ENCODE measurements at regions not wholly inside any gene's neighbourhood (a gene's known extent, or its start where the extent isn't known, plus 50 kb on each side); places are given as distances from the start of the nearest gene placed in this dataset.

- DNase-seq, result no peak
Observed at GRCh38 chr6:169854813-169855212, 103.4 kb downstream of the ERMARD start.

- DNase-seq, result no peak
Observed at GRCh38 chr6:169854083-169854725, 102.8 kb downstream of the ERMARD start.

GRCh38 chr6:169853196-169854082 is 102.0 kb downstream of the ERMARD start:
- no peak for DNase-seq

GRCh38 chr6:169852504-169853195 is 101.2 kb downstream of the ERMARD start:
- no peak for DNase-seq

DNA sequence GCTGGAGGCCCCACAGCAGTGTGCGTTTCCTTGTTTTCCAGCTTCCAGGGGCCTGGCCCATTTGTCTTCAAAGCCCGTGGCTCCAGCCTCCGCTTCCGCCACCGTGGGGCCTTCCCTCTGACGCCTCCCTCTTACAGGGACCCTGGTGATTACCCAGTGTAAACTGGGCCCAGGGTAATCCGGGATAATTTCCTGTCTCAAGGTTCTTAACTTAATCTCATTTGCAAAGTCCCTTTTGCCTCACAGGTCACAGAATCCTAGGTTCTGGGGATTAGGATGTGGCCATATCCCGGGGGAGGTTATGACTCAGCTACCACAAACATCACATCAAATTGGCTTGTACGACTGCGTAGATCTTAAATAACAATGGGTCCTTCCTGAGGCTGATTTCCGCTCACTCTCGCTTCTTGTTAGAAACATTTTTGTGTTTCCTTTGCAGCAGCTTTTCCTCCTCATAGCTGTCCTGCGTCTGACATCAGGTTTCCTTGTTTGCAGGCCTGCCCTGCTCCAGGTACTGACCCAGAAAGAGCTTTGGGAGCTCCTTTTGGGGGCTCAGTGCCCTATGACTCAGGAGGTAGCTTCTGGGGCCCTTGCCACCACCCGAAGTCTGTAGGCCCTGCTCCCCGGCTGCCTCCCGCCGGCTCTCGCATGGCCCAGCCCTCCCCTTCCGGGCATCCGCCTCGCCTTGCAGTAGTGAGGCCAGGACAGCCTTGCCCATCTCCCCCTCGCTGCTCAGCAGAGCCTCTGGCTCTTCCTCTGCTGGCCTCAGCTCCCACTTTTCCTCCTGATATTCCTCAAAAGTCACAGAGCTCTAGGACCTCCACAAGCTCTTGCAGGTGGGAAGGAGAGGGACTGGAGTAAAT is 100.5 kb downstream of the ERMARD start:
- DNase-seq, result no peak

- DNase-seq, result no peak
Observed at GRCh38 chr6:169850746-169851145, 99.3 kb downstream of the ERMARD start.

DNA sequence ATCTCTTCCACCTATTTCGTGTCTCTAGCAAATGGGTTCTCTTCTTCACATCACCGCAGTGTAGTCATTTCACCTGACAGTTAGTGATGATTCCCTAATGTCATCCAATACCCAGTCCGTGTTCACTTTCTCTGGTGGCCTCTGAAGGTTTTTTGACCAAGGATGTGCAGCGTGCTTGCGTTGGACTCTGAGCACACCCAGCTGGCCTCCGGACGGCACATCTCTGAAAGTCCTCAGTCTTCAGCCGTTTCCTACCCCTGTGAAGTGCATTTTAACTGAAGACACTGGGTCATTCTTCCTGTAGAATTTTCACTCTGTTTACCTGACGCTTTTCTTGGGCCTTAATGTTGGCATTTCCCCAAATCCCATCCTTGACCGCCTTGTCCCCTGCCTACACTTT is 98.7 kb downstream of the ERMARD start:
- no peak for DNase-seq

DNA sequence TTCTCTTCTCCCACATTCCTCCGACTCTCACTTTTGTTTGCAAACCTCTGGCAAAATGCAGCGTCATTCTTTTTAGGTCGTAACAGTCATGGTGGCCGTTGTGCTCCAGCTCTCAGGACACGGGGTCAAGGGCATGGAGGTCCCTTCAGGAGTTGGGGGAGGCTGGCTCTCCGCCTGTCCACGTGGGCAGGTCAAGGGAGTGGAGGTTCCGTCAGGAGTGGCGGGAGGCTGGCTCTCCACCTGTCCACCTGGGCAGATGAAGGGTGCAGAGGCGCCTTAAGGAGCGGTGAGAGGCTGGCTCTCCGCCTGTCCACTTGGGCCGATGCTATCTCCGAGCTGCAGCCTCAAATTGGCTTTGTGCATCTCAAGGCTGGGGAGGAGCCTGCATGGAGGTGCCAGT is 98.0 kb downstream of the ERMARD start:
- DNase-seq, result no peak

DNA sequence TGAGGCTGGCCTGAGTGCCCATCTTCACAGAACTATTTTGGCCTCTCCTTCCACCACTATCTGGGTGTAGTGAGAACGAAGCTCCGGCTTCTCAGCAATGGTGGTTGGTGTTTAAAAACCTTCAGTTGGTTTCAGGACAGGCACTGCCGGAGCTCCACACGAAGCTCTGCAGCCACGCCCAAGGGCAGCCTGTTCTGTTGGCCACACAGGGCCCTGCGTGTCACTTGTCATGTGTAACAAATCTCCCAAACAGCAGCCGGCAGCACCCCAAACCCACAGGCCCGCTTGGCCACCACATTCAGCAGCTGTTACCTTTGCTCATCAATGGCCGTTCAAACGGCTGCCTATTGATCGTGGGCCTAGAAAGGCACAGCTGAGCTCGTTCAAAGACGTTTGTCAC is 97.5 kb downstream of the ERMARD start:
- no peak for DNase-seq

DNA sequence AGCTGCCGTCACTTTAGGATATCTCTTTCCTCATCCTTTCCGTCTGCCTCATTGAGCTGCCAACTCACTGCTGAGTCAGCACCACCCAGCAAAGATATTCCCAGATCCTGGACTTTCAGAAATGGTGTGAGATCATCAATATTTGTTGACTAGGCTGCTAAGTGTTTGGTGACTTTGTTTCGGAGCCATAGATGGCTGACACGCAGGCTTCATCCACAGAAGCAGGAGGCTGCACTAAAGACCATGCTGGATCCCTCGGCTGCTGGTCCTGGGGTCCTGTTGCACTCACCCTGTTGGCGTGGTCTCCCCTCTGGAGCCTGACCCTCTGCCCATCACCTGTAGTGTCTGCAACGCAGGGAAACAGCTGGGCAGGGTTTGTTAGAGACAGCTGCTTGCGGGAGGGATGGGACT is 96.5 kb downstream of the ERMARD start:
- DNase-seq, result no peak

DNA sequence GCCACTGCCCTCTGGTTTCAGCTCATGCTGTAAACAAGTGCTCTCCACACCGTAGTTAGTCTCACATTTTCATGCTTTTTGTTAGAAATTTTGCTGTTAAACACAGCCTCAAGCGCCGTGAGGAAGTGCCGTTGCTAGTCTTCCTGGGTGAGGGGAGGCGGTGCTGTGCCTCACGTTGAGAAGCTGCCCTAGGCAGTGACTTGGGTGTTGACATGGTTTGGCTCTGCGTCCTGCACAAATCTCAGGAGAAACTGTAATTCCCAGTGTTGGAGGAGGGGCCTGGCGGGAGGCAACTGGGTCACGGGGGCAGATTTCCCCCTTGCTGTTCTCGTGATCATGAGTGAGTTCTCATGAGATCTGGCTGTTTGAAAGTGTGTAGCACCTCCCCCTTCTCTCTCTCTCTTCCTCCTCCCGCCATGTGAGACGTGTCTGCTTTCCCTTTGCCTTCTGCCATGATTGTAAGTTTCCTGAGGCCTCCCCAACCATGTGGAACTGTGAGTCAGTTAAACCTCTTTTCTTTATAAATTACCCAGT is 95.8 kb downstream of the ERMARD start:
- no peak for DNase-seq

DNA sequence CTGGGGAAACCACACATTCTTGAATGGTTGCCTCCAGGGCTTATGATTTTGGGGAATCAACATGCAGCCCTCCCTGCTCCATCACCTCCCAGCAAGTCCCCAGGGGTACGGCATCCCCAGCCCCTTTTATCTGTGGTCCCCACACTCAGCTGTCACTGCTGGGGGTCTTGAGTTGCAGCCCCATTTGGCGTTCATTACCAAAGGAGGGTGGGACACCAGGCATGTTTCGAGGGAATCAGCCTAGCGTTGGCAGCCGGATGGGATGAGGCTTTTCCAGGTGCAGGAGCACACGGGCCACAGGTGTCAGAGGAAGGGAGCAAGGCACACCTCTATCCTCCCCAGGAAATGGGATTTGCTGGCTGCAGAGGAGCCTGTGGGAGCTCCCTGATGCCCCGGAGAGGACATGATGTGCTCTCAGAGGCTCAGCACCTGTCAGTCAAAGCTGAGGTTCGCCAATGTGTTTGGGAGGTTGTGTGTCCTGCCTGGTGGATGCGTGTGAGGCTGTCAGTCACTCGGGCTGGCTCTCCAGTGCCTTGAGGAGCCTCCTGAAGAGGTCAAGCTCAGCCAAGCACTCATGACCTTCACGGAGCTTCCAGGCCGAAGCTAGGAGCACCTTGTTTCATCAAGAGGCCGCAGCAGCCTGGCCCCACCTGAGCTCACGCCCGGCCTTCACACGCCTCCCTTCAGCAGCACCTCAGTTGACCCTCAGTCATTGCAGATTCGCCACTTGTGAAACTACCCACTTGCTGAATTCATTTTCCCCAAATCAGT is 95.0 kb downstream of the ERMARD start:
- no peak for DNase-seq

GRCh38 chr6:169845426-169846285 is 94.2 kb downstream of the ERMARD start:
- no peak for DNase-seq

- no peak for DNase-seq
Observed at GRCh38 chr6:169844946-169845345, 93.5 kb downstream of the ERMARD start.

GRCh38 chr6:169843991-169844390 is 92.6 kb downstream of the ERMARD start:
- no peak for DNase-seq

GRCh38 chr6:169843110-169843509 is 91.7 kb downstream of the ERMARD start:
- DNase-seq, result no peak

DNA sequence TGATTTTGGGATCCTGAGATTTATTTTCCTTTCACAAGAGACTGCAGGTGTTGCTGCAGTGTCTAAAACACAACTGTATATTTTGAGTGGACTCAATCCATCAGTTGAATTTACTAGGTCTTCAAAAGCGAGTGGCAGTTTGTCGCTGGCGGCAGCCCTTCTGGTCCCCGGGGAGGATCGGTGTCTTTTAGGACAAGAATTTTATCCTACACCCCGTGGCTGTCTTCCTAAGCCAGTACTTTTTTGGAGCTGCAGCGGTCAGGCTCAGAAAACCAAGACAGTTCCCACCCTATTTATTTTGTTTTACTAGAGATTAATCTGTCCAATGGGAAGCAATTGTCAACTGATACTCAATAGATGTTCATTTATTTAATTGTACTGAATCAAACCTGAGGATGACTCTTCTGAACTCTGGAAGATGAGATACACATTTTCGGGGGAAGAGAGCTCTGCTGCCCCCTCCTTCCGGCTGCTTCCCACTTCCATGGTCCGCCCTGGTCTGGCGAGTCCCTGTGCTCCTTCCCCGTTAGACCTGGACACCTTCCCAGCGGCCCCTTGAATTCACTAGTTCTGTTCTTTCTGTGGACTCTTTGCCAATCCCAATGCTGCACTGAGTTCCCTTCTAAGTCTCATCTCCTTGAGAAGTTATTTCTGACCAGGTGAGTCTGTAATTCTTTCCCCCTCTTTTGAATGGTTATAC is 90.6 kb downstream of the ERMARD start:
- DNase-seq, result no peak

DNA sequence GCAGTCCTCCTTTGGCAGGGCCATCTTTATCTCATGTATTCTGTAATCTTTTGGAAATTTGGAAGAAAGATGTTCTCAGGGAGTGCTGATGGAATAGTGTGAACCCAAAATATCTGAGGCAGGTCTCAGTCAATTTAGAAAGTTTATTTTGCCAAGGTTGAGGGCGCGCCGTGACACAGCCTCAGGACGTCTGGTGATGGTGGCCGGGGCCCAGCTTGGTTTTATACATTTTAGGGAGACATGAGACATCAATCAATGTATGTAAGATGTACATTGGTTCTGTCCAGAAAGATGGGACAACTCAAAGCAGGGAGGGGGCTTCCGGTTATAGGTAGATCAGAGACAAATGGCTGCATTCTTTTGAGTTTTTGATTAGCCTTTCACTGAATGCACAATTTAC is 89.8 kb downstream of the ERMARD start:
- DNase-seq, result no peak

GRCh38 chr6:169839898-169840631 is 88.6 kb downstream of the ERMARD start:
- DNase-seq, result no peak

All from left hindlimb (tissue), 1 donor.